ENCODE measurements at regions not wholly inside any gene's neighbourhood (a gene's known extent, or its start where the extent isn't known, plus 50 kb on each side); places are given as distances from the start of the nearest gene placed in this dataset.

DNA sequence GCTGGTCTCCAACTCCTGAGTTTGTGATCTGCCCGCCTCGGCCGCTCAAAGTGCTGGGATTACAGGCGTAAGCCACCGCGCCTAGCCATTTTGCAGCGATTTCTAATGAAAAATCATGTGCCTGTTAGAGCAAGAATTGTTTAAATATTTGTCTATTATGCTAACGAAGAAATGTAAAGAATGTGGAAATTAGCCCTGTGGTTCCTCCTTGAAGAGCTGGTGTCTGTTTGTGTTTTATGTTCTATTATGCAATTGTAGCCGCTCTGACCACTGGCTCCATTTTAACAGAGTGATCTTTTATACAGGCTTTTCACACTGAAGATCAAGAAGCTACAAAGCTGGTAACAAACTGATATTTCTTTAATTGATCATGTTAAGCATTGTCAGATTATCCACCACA, 217.3 kb downstream of the USP22 start:
- TF ChIP-seq, protein P1, sequence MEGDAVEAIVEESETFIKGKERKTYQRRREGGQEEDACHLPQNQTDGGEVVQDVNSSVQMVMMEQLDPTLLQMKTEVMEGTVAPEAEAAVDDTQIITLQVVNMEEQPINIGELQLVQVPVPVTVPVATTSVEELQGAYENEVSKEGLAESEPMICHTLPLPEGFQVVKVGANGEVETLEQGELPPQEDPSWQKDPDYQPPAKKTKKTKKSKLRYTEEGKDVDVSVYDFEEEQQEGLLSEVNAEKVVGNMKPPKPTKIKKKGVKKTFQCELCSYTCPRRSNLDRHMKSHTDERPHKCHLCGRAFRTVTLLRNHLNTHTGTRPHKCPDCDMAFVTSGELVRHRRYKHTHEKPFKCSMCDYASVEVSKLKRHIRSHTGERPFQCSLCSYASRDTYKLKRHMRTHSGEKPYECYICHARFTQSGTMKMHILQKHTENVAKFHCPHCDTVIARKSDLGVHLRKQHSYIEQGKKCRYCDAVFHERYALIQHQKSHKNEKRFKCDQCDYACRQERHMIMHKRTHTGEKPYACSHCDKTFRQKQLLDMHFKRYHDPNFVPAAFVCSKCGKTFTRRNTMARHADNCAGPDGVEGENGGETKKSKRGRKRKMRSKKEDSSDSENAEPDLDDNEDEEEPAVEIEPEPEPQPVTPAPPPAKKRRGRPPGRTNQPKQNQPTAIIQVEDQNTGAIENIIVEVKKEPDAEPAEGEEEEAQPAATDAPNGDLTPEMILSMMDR (conservative IDR thresholded peaks at IDR 0.05; ENCODE audit: low read length): no peak
- TF ChIP-seq EZH2phosphoT487 (IDR thresholded peaks at IDR 0.05; ENCODE audit: borderline replicate concordance): no peak

Measured in Loucy (cell line).